GM12878 (cell line): ENCODE measurements at regions not wholly inside any gene's neighbourhood (a gene's known extent, or its start where the extent isn't known, plus 50 kb on each side); places are given as distances from the start of the nearest gene placed in this dataset.

Experiments
- ATAC-seq: fragments of 200-7000 bp; cut with Tn5 transposase; 3 replicates; pipeline ENCODE4 v1.9.1; 2020; ENCODE audit warnings: mild to moderate bottlenecking, moderate library complexity
- BruUV-seq: library from RNA; stranded (reverse); fragments of 400-500 nt; replicated peaks from 2 replicates; lab custom pipeline; 2021; lab: Mats Ljungman, UMichigan
- CTCF ChIA-PET: fragments of 300-600 bp; sonication (Branson Sonifier 250); formaldehyde crosslinking; extraction: SDS; loops from one replicate; lab custom pipeline; 2021; ENCODE audit warnings: inconsistent platforms; lab: Yijun Ruan, JAX
- POLR2A ChIA-PET: fragments of 350-600 bp; formaldehyde crosslinking; extraction: SDS; loops from one replicate; lab custom pipeline; 2021; ENCODE audit warnings: inconsistent platforms; lab: Charles Lee
- RAD21 ChIA-PET: fragments of 300-600 bp; sonication (Branson Sonifier 250); formaldehyde crosslinking; loops from one replicate; lab custom pipeline; 2023; ENCODE audit warnings: antibody characterized with exemption; ENCODE audit not compliant: unreplicated experiment; lab: Charles Lee
- SMC1A ChIA-PET: fragments of 300-600 bp; sonication (Branson Sonifier 250); formaldehyde crosslinking; loops from one replicate; lab custom pipeline; 2023; ENCODE audit not compliant: unreplicated experiment, uncharacterized antibody; lab: Charles Lee
- DNase-seq: peaks from one replicate; pipeline ENCODE4 v3.0.0-alpha.2; 2011; ENCODE audit warnings: low read depth, low spot score
- FAIRE-seq: peaks from 3 replicates; lab custom pipeline; 2011; peaks lifted over from hg19 to GRCh38; lab: Jason Lieb, UNC
- H2AFZ ChIP-seq: 2 replicates; pipeline ENCODE4 v1.6.0; 2011; ENCODE audit warnings: low read depth, low read length, control low read depth; ENCODE audit not compliant: control insufficient read depth
- H3K27ac ChIP-seq: 2 replicates; pipeline ENCODE4 v1.5.1; 2011; ENCODE audit warnings: control low read depth; ENCODE audit not compliant: control insufficient read depth, insufficient read depth
- H3K27me3 ChIP-seq, 2 experiments: replicated peaks in 1 of 2; 2 replicates each; pipeline versions ENCODE4 v1.6.0 to v1.6.1; 2011; ENCODE audit warnings: low read length in 1 of 2; ENCODE audit not compliant: control insufficient read depth in 2 of 2, insufficient read depth in 2 of 2
- H3K36me3 ChIP-seq, 2 experiments: 2 replicates each; pipeline ENCODE4 v1.5.1; 2011; ENCODE audit warnings: low read length in 1 of 2; ENCODE audit not compliant: control insufficient read depth in 2 of 2, insufficient read depth in 2 of 2
- H3K4me1 ChIP-seq: 2 replicates; pipeline ENCODE4 v1.6.1; 2011; ENCODE audit warnings: mild to moderate bottlenecking, low read length, moderate library complexity, mixed read lengths; ENCODE audit not compliant: control insufficient read depth, insufficient read depth
- H3K4me2 ChIP-seq: 2 replicates; pipeline ENCODE4 v1.6.0; 2011; ENCODE audit warnings: control low read depth; ENCODE audit not compliant: control insufficient read depth, insufficient read depth
- H3K4me3 ChIP-seq: fragments of 200-600 bp; sonication (generic); 2 replicates; pipeline ENCODE4 v1.5.1; 2016
- H3K79me2 ChIP-seq: 2 replicates; pipeline ENCODE4 v1.6.0; 2011; ENCODE audit warnings: low read length; ENCODE audit not compliant: control insufficient read depth, insufficient read depth
- H3K9ac ChIP-seq: 2 replicates; pipeline ENCODE4 v1.8.0; 2011; ENCODE audit warnings: low read length, control low read depth, mixed read lengths; ENCODE audit not compliant: control insufficient read depth, insufficient read depth
- H3K9me3 ChIP-seq: replicated peaks from 3 replicates; pipeline ENCODE4 v1.5.1; 2011; ENCODE audit warnings: mild to moderate bottlenecking, low read length; ENCODE audit not compliant: control insufficient read depth, insufficient read depth
- H4K20me1 ChIP-seq: 2 replicates; pipeline ENCODE4 v1.6.0; 2011; ENCODE audit not compliant: control insufficient read depth, insufficient read depth
- ATF3 ChIP-seq: IDR thresholded peaks from 2 replicates; pipeline ENCODE4 v1.6.1; 2011; ENCODE audit warnings: low read depth, mild to moderate bottlenecking, low read length, moderate library complexity, borderline replicate concordance; ENCODE audit errors: extremely low read depth
- BACH1 ChIP-seq: fragments of 450-650 bp; IDR thresholded peaks from 2 replicates; pipeline ENCODE4 v1.6.1; 2017; ENCODE audit warnings: mild to moderate bottlenecking, borderline replicate concordance
- BMI1 ChIP-seq: fragments of 450-650 bp; IDR thresholded peaks from 2 replicates; pipeline ENCODE4 v1.6.1; 2016; ENCODE audit warnings: mild to moderate bottlenecking, moderate library complexity, borderline replicate concordance
- CBFB ChIP-seq: IDR thresholded peaks from 2 replicates; pipeline ENCODE4 v1.6.1; 2016; ENCODE audit warnings: antibody characterized with exemption, low read depth
- EED ChIP-seq: sonication (generic); IDR thresholded peaks from 2 replicates; pipeline ENCODE4 v1.6.1; 2016; ENCODE audit warnings: antibody characterized with exemption, low read depth
- ETV6 ChIP-seq, 2 experiments: fragments of 450-650 bp in 1 of 2; IDR thresholded peaks in 1 of 2; conservative IDR thresholded peaks in 1 of 2; 2 replicates each; pipeline ENCODE4 v1.6.1; 2014; ENCODE audit warnings: antibody characterized with exemption in 1 of 2, borderline replicate concordance in 1 of 2, low read depth in 1 of 2, mild to moderate bottlenecking in 1 of 2, moderate library complexity in 1 of 2
- HDAC2 ChIP-seq: fragments of 200-600 bp; sonication (generic); IDR thresholded peaks from 2 replicates; pipeline ENCODE4 v1.6.1; 2017
- MYC ChIP-seq: IDR thresholded peaks from 2 replicates; pipeline ENCODE4 v1.6.1; 2011; ENCODE audit warnings: mild to moderate bottlenecking, low read length, moderate library complexity, inconsistent platforms; ENCODE audit not compliant: insufficient read depth, insufficient replicate concordance, insufficient read length, severe bottlenecking
- NFYA ChIP-seq: IDR thresholded peaks from 2 replicates; pipeline ENCODE4 v1.6.1; 2011; ENCODE audit warnings: low read depth, mild to moderate bottlenecking, low read length, improper control_type of control experiment, borderline replicate concordance
- NR2C1 ChIP-seq: fragments of 450-650 bp; IDR thresholded peaks from 2 replicates; pipeline ENCODE4 v1.6.1; 2017; ENCODE audit warnings: antibody characterized with exemption, mild to moderate bottlenecking, moderate library complexity
- PAX5 ChIP-seq: IDR thresholded peaks from 2 replicates; pipeline ENCODE4 v1.6.1; 2011; ENCODE audit warnings: low read depth, low read length, borderline replicate concordance
- PAX8 ChIP-seq: fragments of 450-650 bp; IDR thresholded peaks from 2 replicates; pipeline ENCODE4 v1.6.1; 2017; ENCODE audit warnings: mild to moderate bottlenecking, moderate library complexity
- PML ChIP-seq: IDR thresholded peaks from 2 replicates; pipeline ENCODE4 v1.6.1; 2012; ENCODE audit warnings: low read length, inconsistent platforms
- POLR2AphosphoS2 ChIP-seq: IDR thresholded peaks from 2 replicates; pipeline ENCODE4 v1.6.1; 2011; ENCODE audit warnings: low read depth, mild to moderate bottlenecking, low read length, improper control_type of control experiment, moderate library complexity
- RBBP5 ChIP-seq: fragments of 200-600 bp; sonication (generic); conservative IDR thresholded peaks from 2 replicates; pipeline ENCODE4 v1.6.1; 2016
- TARDBP ChIP-seq: IDR thresholded peaks from 2 replicates; pipeline ENCODE4 v1.6.1; 2016; ENCODE audit warnings: borderline replicate concordance
- WGBS: methylation state at CpG from one replicate; pipeline ENCODE4 v1.1.6; 2016; ENCODE audit warnings: low lambda C conversion rate; ENCODE audit not compliant: insufficient replicate concordance, insufficient coverage; ENCODE audit errors: missing lambda C conversion rate; 5-methylcytosine and 5-hydroxymethylcytosine counted together
- in situ Hi-C: fragments of 300-500 bp; cut with MboI; formaldehyde crosslinking; loops from 9 replicates; pipeline ENCODE4 v1.14.3; 2018; ENCODE audit warnings: mixed read lengths
- intact Hi-C: fragments of 100-400 bp; cut with micrococcal nuclease; formaldehyde crosslinking; loops from one replicate; pipeline ENCODE4 v1.14.2; 2022; ENCODE audit not compliant: unreplicated experiment

- CTCF ChIA-PET: interaction anchor here (1.7 to 1.8 kb wide), 2 partner anchors 9 to 1580 kb away, joined by 3 to 5 read pairs; no protein-coding TSS in a partner anchor
- RAD21 ChIA-PET: interaction anchor here (1.0 kb wide), 1 partner anchor 39 kb away, joined by 4 read pairs; no protein-coding TSS in a partner anchor
- H3K9me3 ChIP-seq: no peaks in the 10 kb centered on the region
- POLR2A ChIA-PET: no interaction called here
- no peaks in the 10 kb centered on the region for H3K36me3 ChIP-seq
- FAIRE-seq: no peak
- H2AFZ ChIP-seq: no peak overlapping the region
- no peak overlapping the region for H3K4me2 ChIP-seq
- in situ Hi-C loops: loop anchor here (25.0 kb wide), 1 partner anchor 941 kb away; no protein-coding TSS in a partner anchor
- H3K27me3 ChIP-seq: no peaks in the 10 kb centered on the region
- no peak overlapping the region for H3K27ac ChIP-seq
- no peak for ATAC-seq
- TF ChIP-seq ATF3 (no peak), EED (no peak), HDAC2 (no peak), ETV6 (conservative IDR thresholded peaks at IDR 0.05 in 1 of 2, IDR thresholded peaks at IDR 0.05 in 1 of 2; ENCODE audit: borderline replicate concordance in 1 of 2, low read depth in 1 of 2) (no peak), RBBP5 (no peak)
- DNase-seq: no peak
- no TSS peak for BruUV-seq
- intact Hi-C loops: no loop called here
- no peaks in the 10 kb centered on the region for H3K79me2 ChIP-seq
- no peaks in the 10 kb centered on the region for H3K4me1 ChIP-seq
- H4K20me1 ChIP-seq: no peaks in the 10 kb centered on the region
- 46% methylated on average over 5 of the region's 5 CpGs for WGBS
- H3K9ac ChIP-seq: no peak overlapping the region
- SMC1A ChIA-PET: no interaction called here
- H3K4me3 ChIP-seq: no peak overlapping the region
Measured at GRCh38 chr17:13346592-13346991, 255.1 kb downstream of the HS3ST3A1 start.

- RAD21 ChIA-PET: interaction anchor here (1.0 kb wide), 1 partner anchor 39 kb away, joined by 4 read pairs; no protein-coding TSS in a partner anchor
- no peak for TF ChIP-seq PAX5
- TF ChIP-seq POLR2AphosphoS2: no peak
- TF ChIP-seq NFYA: no peak
- no peak for TF ChIP-seq PML
- TF ChIP-seq MYC: no peak
- TF ChIP-seq ETV6 (conservative IDR thresholded peaks at IDR 0.05 in 1 of 2, IDR thresholded peaks at IDR 0.05 in 1 of 2; ENCODE audit: borderline replicate concordance in 1 of 2, low read depth in 1 of 2): no peak
- TF ChIP-seq TARDBP: no peak
- no peak for TF ChIP-seq PAX8
- no peak for TF ChIP-seq BACH1
- TF ChIP-seq BMI1: no peak
- TF ChIP-seq CBFB: no peak
- no peak for TF ChIP-seq NR2C1
- FAIRE-seq: no peak
- Histone ChIP-seq H3K36me3 (no peaks in the 10 kb centered on the region), H3K9me3 (no peaks in the 10 kb centered on the region), H3K4me1 (no peaks in the 10 kb centered on the region), H2AFZ (no peak overlapping the region), H4K20me1 (no peaks in the 10 kb centered on the region), H3K79me2 (no peaks in the 10 kb centered on the region), H3K4me2 (no peak overlapping the region), H3K27ac (no peak overlapping the region), H3K9ac (no peak overlapping the region), H3K27me3 (no peaks in the 10 kb centered on the region), H3K4me3 (no peak overlapping the region)
- POLR2A ChIA-PET: no interaction called here
- 19% methylated on average over 2 of the region's 2 CpGs for WGBS
- no peak for ATAC-seq
- CTCF ChIA-PET: interaction anchor here (0.6 to 1.8 kb wide), 3 partner anchors 8 to 1581 kb away, joined by 3 to 6 read pairs (median 5); no protein-coding TSS in a partner anchor
- SMC1A ChIA-PET: interaction anchor here (1.1 kb wide), 1 partner anchor 180 kb away, joined by 3 read pairs; no protein-coding TSS in a partner anchor
- no peak for DNase-seq
- in situ Hi-C loops (loop anchor here (25.0 kb wide), 1 partner anchor 941 kb away; no protein-coding TSS in a partner anchor), intact Hi-C loops (no loop called here)
- no TSS peak for BruUV-seq
Measured at GRCh38 chr17:13346081-13346533, 255.6 kb downstream of the HS3ST3A1 start.
